Tibial nerve (tissue), 4 donors: ENCODE measurements at regions not wholly inside any gene's neighbourhood (a gene's known extent, or its start where the extent isn't known, plus 50 kb on each side); places are given as distances from the start of the nearest gene placed in this dataset.

Experiments
- DNase-seq, 2 donors: peaks; one replicate each; pipeline ENCODE4 v3.0.0-alpha.2; 2019; ENCODE audit warnings: low spot score in 2 of 2
- H3K27ac ChIP-seq, 4 donors: fragments of 200-600 bp; sonication (generic) in 3 of 4; one replicate each; pipeline ENCODE4 v1.5.1; 2017 to 2019; ENCODE audit warnings: mild to moderate bottlenecking in 1 of 4
- H3K27me3 ChIP-seq, 2 donors: fragments of 200-600 bp; sonication (generic) in 1 of 2; one replicate each; pipeline versions ENCODE4 v1.5.1 to v1.6.0; 2017 to 2019
- H3K36me3 ChIP-seq, 3 donors: fragments of 200-600 bp; sonication (generic); one replicate each; pipeline ENCODE4 v1.5.1; 2018 to 2019
- H3K4me1 ChIP-seq, 4 donors: fragments of 200-600 bp; sonication (generic) in 3 of 4; one replicate each; pipeline ENCODE4 v1.5.1; 2017 to 2019
- H3K4me3 ChIP-seq, 4 donors: fragments of 200-600 bp; sonication (generic) in 3 of 4; one replicate each; pipeline ENCODE4 v1.5.1; 2017 to 2019; ENCODE audit warnings: mild to moderate bottlenecking in 1 of 4, moderate library complexity in 1 of 4
- H3K9me3 ChIP-seq, 4 donors: fragments of 200-600 bp; sonication (generic) in 3 of 4; one replicate each; pipeline ENCODE4 v1.5.1; 2017 to 2019
- EP300 ChIP-seq, 2 donors: sonication (generic); formaldehyde crosslinking; IDR thresholded peaks; one replicate each; pipeline ENCODE4 v1.6.1; 2017; ENCODE audit warnings: antibody characterized with exemption in 2 of 2, mild to moderate bottlenecking in 1 of 2
- POLR2A ChIP-seq, 2 donors: fragments of 450-650 bp; IDR thresholded peaks; one replicate each; pipeline ENCODE4 v1.6.1; 2017; ENCODE audit warnings: antibody characterized with exemption in 2 of 2, mild to moderate bottlenecking in 2 of 2, moderate library complexity in 2 of 2
- WGBS, 2 donors: methylation state at CpG; one replicate each; pipeline ENCODE4 v1.1.5; 2018; 5-methylcytosine and 5-hydroxymethylcytosine counted together
- TF ChIP-seq, protein P1 (sequence below), 5 experiments: fragments of 200-600 bp in 3 of 5; fragments of 450-650 bp in 2 of 5; sonication (generic) in 3 of 5; IDR thresholded peaks; one replicate each; pipeline ENCODE4 v1.5.1; 2016 to 2019; ENCODE audit warnings: antibody characterized with exemption in 5 of 5, mild to moderate bottlenecking in 3 of 5, moderate library complexity in 2 of 5

DNA sequence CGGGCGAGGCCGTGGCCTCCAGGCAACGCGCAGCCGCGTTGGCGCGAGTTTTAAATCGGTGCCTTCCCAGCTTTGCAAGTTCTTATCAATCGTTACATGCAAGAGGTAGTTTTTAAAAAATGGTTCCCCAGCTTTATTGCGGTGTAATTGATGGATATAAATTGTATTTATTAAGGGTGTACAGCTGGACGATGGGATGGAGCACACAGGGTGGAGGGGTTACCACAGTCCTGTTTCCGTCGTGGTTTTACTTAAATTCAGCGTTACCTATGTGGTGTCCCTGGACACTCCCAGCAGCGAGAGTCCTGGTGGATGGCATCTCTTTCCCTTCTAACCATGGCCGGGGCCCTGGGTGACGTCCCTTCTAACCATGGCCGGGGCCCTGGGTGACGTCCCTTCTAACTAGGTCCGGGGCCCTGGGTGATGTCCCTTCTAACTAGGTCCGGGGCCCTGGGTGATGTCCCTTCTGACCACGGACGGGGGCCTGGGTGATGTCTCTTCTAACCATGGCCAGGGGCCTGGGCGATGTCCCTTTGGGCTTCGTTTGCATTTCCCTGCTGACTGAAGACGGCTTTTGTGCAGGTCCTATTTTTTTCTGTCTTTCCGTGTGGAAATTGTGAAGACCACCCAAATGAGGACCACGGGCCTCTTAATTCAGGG lies 97.9 kb downstream of the TNFAIP2 start:
- TF ChIP-seq EP300 (IDR thresholded peaks at IDR 0.05), result no peak
- 42 to 50% methylated on average over 27 to 29 of the region's 30 CpGs for WGBS, 2 donors
- no peaks in the 10 kb centered on the region for H3K36me3 ChIP-seq
- peaks cover 0 to 14% (median 4%) of the 10 kb centered on the region in 4 donors for H3K4me1 ChIP-seq
- H3K27me3 ChIP-seq, result peaks cover 0 to 59% of the 10 kb centered on the region in 2 donors
- H3K4me3 ChIP-seq, result peak overlapping the region in 3 of 4 donors; percentile 22 to 43 (median 28)
- no peak overlapping the region for H3K27ac ChIP-seq
- H3K9me3 ChIP-seq, result peaks cover 0 to 8% (median 0%) of the 10 kb centered on the region in 4 donors
- DNase-seq, result no peak

DNA sequence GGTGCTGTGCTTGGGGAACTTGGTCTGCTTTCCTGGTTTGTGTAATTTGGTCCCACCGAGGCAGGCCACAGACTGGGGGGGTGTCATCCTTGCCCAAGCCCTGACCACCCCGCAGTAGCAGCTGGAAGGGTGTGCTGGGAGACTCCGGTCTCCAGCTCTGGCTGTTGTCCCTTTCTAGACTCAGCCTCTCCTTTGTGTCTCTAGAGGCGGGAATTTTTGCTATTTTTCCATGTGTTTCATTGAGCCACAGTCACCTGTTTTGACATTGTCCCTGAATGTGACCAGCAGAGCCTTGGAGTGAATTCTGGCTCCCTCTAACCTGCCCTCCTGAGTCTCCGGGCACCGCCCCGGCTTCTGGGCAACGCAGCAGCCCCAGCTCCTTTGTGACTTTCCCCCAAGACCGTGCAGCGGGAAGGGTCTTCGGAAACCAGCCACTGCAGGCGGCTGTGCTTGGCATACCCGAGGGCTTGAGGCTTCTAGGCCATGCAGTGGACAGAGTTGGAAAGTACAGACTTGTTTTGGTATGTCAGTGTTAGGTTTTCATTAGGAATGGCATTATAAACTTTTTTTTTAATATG lies 98.6 kb downstream of the TNFAIP2 start:
- WGBS, 2 donors, result 86 to 90% methylated on average over 13 of the region's 13 CpGs
- Histone ChIP-seq H3K27ac (no peak overlapping the region), H3K9me3 (peaks cover 0 to 8% (median 0%) of the 10 kb centered on the region in 4 donors), H3K36me3 (no peaks in the 10 kb centered on the region), H3K27me3 (peaks cover 0 to 65% of the 10 kb centered on the region in 2 donors), H3K4me3 (no peak overlapping the region), H3K4me1 (peaks cover 0 to 14% (median 4%) of the 10 kb centered on the region in 4 donors)
- TF ChIP-seq POLR2A (IDR thresholded peaks at IDR 0.05), result no peak
- TF ChIP-seq EP300 (IDR thresholded peaks at IDR 0.05), result no peak
- TF ChIP-seq, protein P1, sequence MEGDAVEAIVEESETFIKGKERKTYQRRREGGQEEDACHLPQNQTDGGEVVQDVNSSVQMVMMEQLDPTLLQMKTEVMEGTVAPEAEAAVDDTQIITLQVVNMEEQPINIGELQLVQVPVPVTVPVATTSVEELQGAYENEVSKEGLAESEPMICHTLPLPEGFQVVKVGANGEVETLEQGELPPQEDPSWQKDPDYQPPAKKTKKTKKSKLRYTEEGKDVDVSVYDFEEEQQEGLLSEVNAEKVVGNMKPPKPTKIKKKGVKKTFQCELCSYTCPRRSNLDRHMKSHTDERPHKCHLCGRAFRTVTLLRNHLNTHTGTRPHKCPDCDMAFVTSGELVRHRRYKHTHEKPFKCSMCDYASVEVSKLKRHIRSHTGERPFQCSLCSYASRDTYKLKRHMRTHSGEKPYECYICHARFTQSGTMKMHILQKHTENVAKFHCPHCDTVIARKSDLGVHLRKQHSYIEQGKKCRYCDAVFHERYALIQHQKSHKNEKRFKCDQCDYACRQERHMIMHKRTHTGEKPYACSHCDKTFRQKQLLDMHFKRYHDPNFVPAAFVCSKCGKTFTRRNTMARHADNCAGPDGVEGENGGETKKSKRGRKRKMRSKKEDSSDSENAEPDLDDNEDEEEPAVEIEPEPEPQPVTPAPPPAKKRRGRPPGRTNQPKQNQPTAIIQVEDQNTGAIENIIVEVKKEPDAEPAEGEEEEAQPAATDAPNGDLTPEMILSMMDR (IDR thresholded peaks at IDR 0.05), result no peak
- DNase-seq, result no peak

DNA sequence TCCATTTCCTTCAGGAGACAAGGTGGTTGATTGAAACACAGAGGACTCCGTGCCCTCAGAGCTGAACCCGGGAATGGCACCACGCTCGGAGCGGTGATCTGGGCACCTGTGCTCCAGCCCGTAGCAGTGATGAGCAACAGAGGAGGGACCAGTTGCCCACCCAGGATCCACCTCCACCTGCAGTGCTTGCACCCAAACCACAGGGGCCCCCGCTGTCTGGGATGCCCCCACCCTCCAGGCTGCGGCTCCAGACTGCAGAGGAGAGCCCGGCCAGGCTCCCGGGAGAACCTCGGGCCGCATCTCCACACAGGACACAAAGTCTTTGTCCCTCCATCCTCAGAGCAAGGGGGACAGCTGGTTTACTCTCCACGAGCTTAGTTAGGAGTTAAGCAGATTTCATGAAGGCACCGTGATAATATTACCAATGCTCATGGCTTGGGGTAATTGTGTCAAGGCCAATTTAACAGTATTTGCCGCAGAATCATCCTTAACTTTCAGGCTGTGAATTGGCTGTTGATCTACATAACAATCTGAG lies 100.6 kb downstream of the TNFAIP2 start:
- H3K4me1 ChIP-seq, result peaks cover 0 to 14% (median 4%) of the 10 kb centered on the region in 4 donors
- no peaks in the 10 kb centered on the region for H3K36me3 ChIP-seq
- peaks cover 0 to 76% of the 10 kb centered on the region in 2 donors for H3K27me3 ChIP-seq
- DNase-seq, result no peak
- H3K27ac ChIP-seq, result no peak overlapping the region
- no peaks in the 10 kb centered on the region for H3K9me3 ChIP-seq
- WGBS, 2 donors, result 86 to 93% methylated on average over 8 to 10 of the region's 15 CpGs
- no peak overlapping the region for H3K4me3 ChIP-seq
- TF ChIP-seq, protein P1 (IDR thresholded peaks at IDR 0.05), result no peak
- no peak for TF ChIP-seq POLR2A (IDR thresholded peaks at IDR 0.05)
- TF ChIP-seq EP300 (IDR thresholded peaks at IDR 0.05), result no peak

DNA sequence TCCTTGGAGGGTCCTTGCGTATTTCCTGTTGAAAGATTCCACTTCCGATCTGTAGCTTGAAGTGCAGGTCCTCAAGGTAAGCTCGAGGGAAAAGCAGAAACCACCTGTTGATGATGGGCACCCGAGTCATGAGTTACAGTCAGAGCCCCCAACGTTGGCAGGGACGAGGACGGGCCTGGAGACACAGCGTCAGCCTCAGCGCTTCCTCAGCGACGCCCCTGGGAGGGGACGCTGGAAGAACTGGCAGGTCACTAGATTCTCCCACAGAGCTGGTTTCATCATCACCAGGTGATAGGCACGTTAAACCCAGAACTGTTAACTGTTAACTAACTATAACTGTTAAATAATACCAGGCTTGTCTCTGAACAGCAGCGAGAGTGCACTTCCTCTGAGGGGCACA lies 101.8 kb downstream of the TNFAIP2 start:
- Histone ChIP-seq H3K27me3 (peaks cover 0 to 71% of the 10 kb centered on the region in 2 donors), H3K9me3 (no peaks in the 10 kb centered on the region), H3K27ac (no peak overlapping the region), H3K4me3 (no peak overlapping the region), H3K36me3 (no peaks in the 10 kb centered on the region), H3K4me1 (peaks cover 0 to 13% (median 4%) of the 10 kb centered on the region in 4 donors)
- no peak for DNase-seq
- 71 to 89% methylated on average over 4 to 14 of the region's 14 CpGs for WGBS, 2 donors
- TF ChIP-seq EP300 (IDR thresholded peaks at IDR 0.05) (no peak), POLR2A (IDR thresholded peaks at IDR 0.05) (no peak)
- TF ChIP-seq, protein P1 (IDR thresholded peaks at IDR 0.05), result no peak

- H3K27ac ChIP-seq, result no peak overlapping the region
- peaks cover 0 to 67% of the 10 kb centered on the region in 2 donors for H3K27me3 ChIP-seq
- H3K36me3 ChIP-seq, result no peaks in the 10 kb centered on the region
- peaks cover 0 to 9% (median 3%) of the 10 kb centered on the region in 4 donors for H3K4me1 ChIP-seq
- TF ChIP-seq, protein P1 (IDR thresholded peaks at IDR 0.05), result no peak
- no peak for TF ChIP-seq EP300 (IDR thresholded peaks at IDR 0.05)
- no peak for TF ChIP-seq POLR2A (IDR thresholded peaks at IDR 0.05)
- no peak for DNase-seq
- 16 to 41% methylated on average over 13 of the region's 13 CpGs for WGBS, 2 donors
- no peak overlapping the region for H3K4me3 ChIP-seq
- no peaks in the 10 kb centered on the region for H3K9me3 ChIP-seq
Measured at GRCh38 chr14:103225476-103225875, 102.2 kb downstream of the TNFAIP2 start.
